Keratinocyte (primary cell): ENCODE measurements at regions not wholly inside any gene's neighbourhood (a gene's known extent, or its start where the extent isn't known, plus 50 kb on each side); places are given as distances from the start of the nearest gene placed in this dataset.

ENCODE experiments used
- DNase-seq: peaks from one replicate; pipeline ENCODE4 v3.0.0-alpha.2; 2011; ENCODE audit warnings: low read depth, missing footprints, low spot score
- FAIRE-seq: peaks from 2 replicates; lab custom pipeline; 2011; peaks lifted over from hg19 to GRCh38; lab: Jason Lieb, UNC
- H2AFZ ChIP-seq: 2 replicates; pipeline ENCODE4 v1.6.0; 2012; ENCODE audit warnings: low read length, control low read depth, inconsistent platforms; ENCODE audit not compliant: control insufficient read depth
- H3K27ac ChIP-seq: 2 replicates; pipeline ENCODE4 v1.5.1; 2011; ENCODE audit warnings: low read length; ENCODE audit not compliant: control insufficient read depth, insufficient read depth
- H3K27me3 ChIP-seq: 3 replicates; pipeline ENCODE4 v1.6.0; 2011; ENCODE audit warnings: low read length; ENCODE audit not compliant: control insufficient read depth, insufficient read depth; ENCODE audit errors: extremely low read depth
- H3K36me3 ChIP-seq, 2 experiments: 2 replicates in 1 of 2; 3 replicates in 1 of 2; pipeline ENCODE4 v1.5.1; 2011; ENCODE audit warnings: low read length in 2 of 2, mild to moderate bottlenecking in 1 of 2; ENCODE audit not compliant: control insufficient read depth in 2 of 2, insufficient read depth in 2 of 2; ENCODE audit errors: extremely low read depth in 1 of 2
- H3K4me1 ChIP-seq: 3 replicates; pipeline ENCODE4 v1.5.1; 2011; ENCODE audit warnings: low read length; ENCODE audit not compliant: control insufficient read depth, insufficient read depth; ENCODE audit errors: extremely low read depth
- H3K4me2 ChIP-seq: 3 replicates; pipeline ENCODE4 v1.6.0; 2011; ENCODE audit warnings: low read depth, low read length; ENCODE audit not compliant: control insufficient read depth, insufficient read depth; ENCODE audit errors: extremely low read depth
- H3K4me3 ChIP-seq, 3 experiments: fragments of 200-600 bp in 1 of 3; sonication (generic) in 1 of 3; 2 replicates in 2 of 3; 3 replicates in 1 of 3; pipeline ENCODE4 v1.5.1; 2011 to 2016; ENCODE audit warnings: low read length in 3 of 3, mild to moderate bottlenecking in 3 of 3, control low read depth in 2 of 3, inconsistent platforms in 1 of 3, low read depth in 1 of 3, mixed read lengths in 1 of 3, mixed run types in 1 of 3, moderate library complexity in 1 of 3; ENCODE audit not compliant: control insufficient read depth in 2 of 3, insufficient read depth in 2 of 3; ENCODE audit errors: extremely low read depth in 1 of 3
- H3K79me2 ChIP-seq: 2 replicates; pipeline ENCODE4 v1.6.0; 2012; ENCODE audit warnings: low read length; ENCODE audit not compliant: control insufficient read depth, insufficient read depth
- H3K9ac ChIP-seq: 3 replicates; pipeline ENCODE4 v1.6.0; 2011; ENCODE audit warnings: low read length; ENCODE audit not compliant: control insufficient read depth, insufficient read depth; ENCODE audit errors: extremely low read depth
- H3K9me1 ChIP-seq: 3 replicates; pipeline ENCODE4 v1.6.0; 2011; ENCODE audit warnings: low read length; ENCODE audit not compliant: control insufficient read depth, insufficient read depth; ENCODE audit errors: extremely low read depth
- H3K9me3 ChIP-seq: 2 replicates; pipeline ENCODE4 v1.5.1; 2012; ENCODE audit warnings: low read depth, low read length; ENCODE audit not compliant: control insufficient read depth
- H4K20me1 ChIP-seq: 3 replicates; pipeline ENCODE4 v1.6.0; 2011; ENCODE audit warnings: low read length; ENCODE audit not compliant: control insufficient read depth, insufficient read depth; ENCODE audit errors: extremely low read depth
- EZH2 ChIP-seq: IDR thresholded peaks from one replicate; pipeline ENCODE4 v1.6.1; 2012; ENCODE audit warnings: inconsistent platforms, mild to moderate bottlenecking, low read length, moderate library complexity
- dilution Hi-C: fragments of 300-500 bp; cut with MboI; formaldehyde crosslinking; loops from one replicate; pipeline ENCODE4 v1.7.0; 2020; ENCODE audit warnings: low sequenced_read_pairs; ENCODE audit not compliant: extremely low pct_ligation_motif_present
- TF ChIP-seq, protein P1 (sequence below), 3 experiments: IDR thresholded peaks in 1 of 3; conservative IDR thresholded peaks in 1 of 3; optimal IDR thresholded peaks in 1 of 3; 2 replicates in 2 of 3; 3 replicates in 1 of 3; pipeline versions ENCODE3 to v1.5.1; 2011; ENCODE audit warnings: low read length in 3 of 3, mild to moderate bottlenecking in 3 of 3, moderate library complexity in 2 of 3, control low read depth in 1 of 3, inconsistent platforms in 1 of 3; ENCODE audit not compliant: insufficient read depth in 2 of 3; ENCODE audit errors: extremely low read depth in 1 of 3

DNA sequence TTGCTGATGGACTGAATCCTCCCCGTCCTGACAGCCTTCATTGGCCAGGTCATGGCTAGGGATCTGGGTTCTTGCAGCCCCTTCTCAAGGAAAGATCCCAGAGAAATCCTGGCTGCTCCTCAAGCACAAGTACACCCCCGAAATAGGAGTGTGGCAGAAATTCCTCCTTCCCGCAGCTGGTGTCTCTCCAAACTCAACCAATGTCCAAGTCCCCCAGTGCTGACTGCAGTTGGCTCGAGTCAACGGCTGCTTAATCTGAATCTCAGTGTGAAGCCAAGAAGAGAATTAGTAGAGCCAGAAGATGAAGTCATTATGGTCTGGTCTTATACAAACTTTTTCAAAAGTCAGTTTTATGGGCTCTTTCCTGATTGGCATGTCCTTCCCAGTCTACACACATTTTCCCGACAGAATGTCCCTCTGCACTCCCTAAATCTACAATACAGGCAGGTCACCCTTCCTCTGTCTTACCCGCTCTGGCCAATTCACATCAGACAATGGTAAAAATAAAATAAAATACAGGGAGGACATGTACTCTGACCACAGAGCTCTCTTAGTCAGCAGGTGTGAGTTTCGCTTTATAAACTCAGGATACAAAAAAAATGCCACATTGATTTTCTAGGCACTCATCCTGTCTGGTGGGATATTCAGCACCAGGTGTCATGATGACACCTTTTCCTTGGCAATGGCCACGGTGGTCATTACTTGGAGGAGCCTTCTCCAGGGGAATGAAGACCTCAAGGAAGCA, 76.9 kb upstream of the PAPOLG start:
- Histone ChIP-seq H2AFZ (no peak overlapping the region), H3K4me3 (no peak overlapping the region), H3K27me3 (peaks cover 6% of the 10 kb centered on the region), H3K9me1 (no peaks in the 10 kb centered on the region), H3K79me2 (no peaks in the 10 kb centered on the region), H3K27ac (no peak overlapping the region), H3K36me3 (no peaks in the 10 kb centered on the region), H3K9me3 (no peaks in the 10 kb centered on the region), H3K9ac (no peak overlapping the region), H4K20me1 (no peaks in the 10 kb centered on the region), H3K4me2 (no peak overlapping the region), H3K4me1 (no peaks in the 10 kb centered on the region)
- no peak for TF ChIP-seq EZH2
- TF ChIP-seq, protein P1, sequence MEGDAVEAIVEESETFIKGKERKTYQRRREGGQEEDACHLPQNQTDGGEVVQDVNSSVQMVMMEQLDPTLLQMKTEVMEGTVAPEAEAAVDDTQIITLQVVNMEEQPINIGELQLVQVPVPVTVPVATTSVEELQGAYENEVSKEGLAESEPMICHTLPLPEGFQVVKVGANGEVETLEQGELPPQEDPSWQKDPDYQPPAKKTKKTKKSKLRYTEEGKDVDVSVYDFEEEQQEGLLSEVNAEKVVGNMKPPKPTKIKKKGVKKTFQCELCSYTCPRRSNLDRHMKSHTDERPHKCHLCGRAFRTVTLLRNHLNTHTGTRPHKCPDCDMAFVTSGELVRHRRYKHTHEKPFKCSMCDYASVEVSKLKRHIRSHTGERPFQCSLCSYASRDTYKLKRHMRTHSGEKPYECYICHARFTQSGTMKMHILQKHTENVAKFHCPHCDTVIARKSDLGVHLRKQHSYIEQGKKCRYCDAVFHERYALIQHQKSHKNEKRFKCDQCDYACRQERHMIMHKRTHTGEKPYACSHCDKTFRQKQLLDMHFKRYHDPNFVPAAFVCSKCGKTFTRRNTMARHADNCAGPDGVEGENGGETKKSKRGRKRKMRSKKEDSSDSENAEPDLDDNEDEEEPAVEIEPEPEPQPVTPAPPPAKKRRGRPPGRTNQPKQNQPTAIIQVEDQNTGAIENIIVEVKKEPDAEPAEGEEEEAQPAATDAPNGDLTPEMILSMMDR (optimal IDR thresholded peaks at IDR 0.05 in 1 of 3, IDR thresholded peaks at IDR 0.05 in 1 of 3, conservative IDR thresholded peaks at IDR 0.05 in 1 of 3; ENCODE audit: extremely low read depth in 1 of 3, insufficient read depth in 2 of 3, low read length in 3 of 3), result no peak
- dilution Hi-C loops, result no loop called here
- DNase-seq, result no peak
- FAIRE-seq, result no peak

DNA sequence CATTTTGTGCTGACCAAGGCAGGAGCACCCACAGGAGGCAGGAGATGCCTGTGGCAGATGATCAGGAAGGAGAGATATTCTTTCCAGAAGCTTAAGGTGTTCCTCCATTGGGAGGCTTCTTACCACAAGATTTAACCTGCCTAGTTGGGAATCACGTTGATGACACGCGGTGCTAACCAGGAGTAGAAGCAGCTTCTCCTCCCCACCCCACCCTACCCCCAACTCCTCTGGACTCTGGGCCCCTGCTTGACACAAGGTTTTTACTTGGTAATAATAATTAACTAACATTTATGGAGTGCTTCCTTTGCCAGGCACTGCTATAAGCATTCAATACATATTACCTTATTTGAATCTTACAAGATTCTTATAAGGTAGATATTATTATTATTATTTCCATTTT, 62.5 kb upstream of the PAPOLG start:
- DNase-seq, result no peak
- Histone ChIP-seq H3K4me3 (no peak overlapping the region), H3K9ac (no peak overlapping the region), H3K9me3 (no peaks in the 10 kb centered on the region), H4K20me1 (no peaks in the 10 kb centered on the region), H3K9me1 (no peaks in the 10 kb centered on the region), H3K36me3 (no peaks in the 10 kb centered on the region), H3K27ac (no peak overlapping the region), H3K79me2 (no peaks in the 10 kb centered on the region), H3K27me3 (no peaks in the 10 kb centered on the region), H3K4me1 (no peaks in the 10 kb centered on the region), H2AFZ (no peak overlapping the region), H3K4me2 (no peak overlapping the region)
- FAIRE-seq, result no peak
- dilution Hi-C loops, result no loop called here
- TF ChIP-seq, protein P1 (optimal IDR thresholded peaks at IDR 0.05 in 1 of 3, IDR thresholded peaks at IDR 0.05 in 1 of 3, conservative IDR thresholded peaks at IDR 0.05 in 1 of 3; ENCODE audit: extremely low read depth in 1 of 3, insufficient read depth in 2 of 3, low read length in 3 of 3), result no peak
- no peak for TF ChIP-seq EZH2
